ENCODE measurements at regions not wholly inside any gene's neighbourhood (a gene's known extent, or its start where the extent isn't known, plus 50 kb on each side); places are given as distances from the start of the nearest gene placed in this dataset.

- no peak for DNase-seq (ENCODE audit: insufficient read length, low spot score)
- no peak for TF ChIP-seq CTCF (IDR thresholded peaks at IDR 0.05; ENCODE audit: insufficient read depth, missing control alignments)
- FAIRE-seq: no peak
These were observed 131.9 kb upstream of the POU5F2 start for GRCh38 chr5:93873211-93873736.

GRCh38 chr5:93870649-93871048 lies 129.2 kb upstream of the POU5F2 start:
- no peak for FAIRE-seq
- no peak for TF ChIP-seq CTCF (IDR thresholded peaks at IDR 0.05; ENCODE audit: insufficient read depth, missing control alignments)
- no peak for DNase-seq (ENCODE audit: insufficient read length, low spot score)

DNA sequence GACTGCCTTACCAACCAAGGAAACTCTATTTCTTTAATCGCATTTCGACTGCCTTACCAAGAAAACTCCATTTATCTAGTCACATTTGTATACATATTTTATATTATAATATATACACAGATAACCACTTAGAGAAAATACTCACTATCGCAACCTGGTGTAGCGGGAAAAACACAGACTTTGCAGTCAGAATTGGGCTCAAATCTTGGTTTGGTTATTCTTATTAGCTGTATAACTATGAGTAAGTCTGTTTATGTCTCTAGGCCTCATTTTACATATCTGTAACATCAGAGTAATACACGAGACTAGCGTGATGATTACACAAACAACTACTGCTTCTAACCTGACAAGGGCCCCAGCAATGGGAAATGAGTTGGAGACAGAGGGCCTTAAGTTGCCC lies 127.5 kb upstream of the POU5F2 start:
- no peak for TF ChIP-seq CTCF (IDR thresholded peaks at IDR 0.05; ENCODE audit: insufficient read depth, missing control alignments)
- FAIRE-seq (no peak), DNase-seq (ENCODE audit: insufficient read length, low spot score) (no peak)

- no peak for DNase-seq (ENCODE audit: insufficient read length, low spot score)
- no peak for TF ChIP-seq CTCF (IDR thresholded peaks at IDR 0.05; ENCODE audit: insufficient read depth, missing control alignments)
- no peak for FAIRE-seq
These were observed 108.9 kb upstream of the POU5F2 start for GRCh38 chr5:93850311-93850710.

- DNase-seq (ENCODE audit: insufficient read length, low spot score): no peak
- TF ChIP-seq CTCF (IDR thresholded peaks at IDR 0.05; ENCODE audit: insufficient read depth, missing control alignments): no peak
- FAIRE-seq: no peak
These were observed 104.0 kb upstream of the POU5F2 start for GRCh38 chr5:93845376-93845775.

DNA sequence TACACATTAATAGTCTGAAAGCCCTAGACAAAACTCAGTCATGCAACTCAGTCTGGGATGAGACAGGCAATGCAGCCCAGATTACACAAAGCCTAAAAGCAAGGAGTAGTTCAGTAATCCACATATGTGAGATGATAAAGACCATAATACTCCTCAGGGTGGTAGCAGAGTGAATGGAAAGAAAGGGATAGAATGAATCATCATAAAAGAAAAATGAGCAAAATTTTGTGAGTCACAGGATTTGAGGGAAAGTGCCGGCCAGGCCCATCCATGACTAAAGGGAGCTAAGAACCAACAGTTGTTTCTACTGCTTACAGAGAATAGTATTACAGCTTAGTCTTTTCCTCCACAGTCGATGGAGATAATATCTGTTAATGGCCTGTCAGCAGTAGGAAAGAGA lies 90.0 kb upstream of the POU5F2 start:
- no peak for DNase-seq (ENCODE audit: insufficient read length, low spot score)
- FAIRE-seq: no peak
- no peak for TF ChIP-seq CTCF (IDR thresholded peaks at IDR 0.05; ENCODE audit: insufficient read depth, missing control alignments)

GRCh38 chr5:93830893-93831292 lies 89.5 kb upstream of the POU5F2 start:
- FAIRE-seq (no peak), DNase-seq (ENCODE audit: insufficient read length, low spot score) (no peak)
- TF ChIP-seq CTCF (IDR thresholded peaks at IDR 0.05; ENCODE audit: insufficient read depth, missing control alignments): no peak

Data from D721Med (cell line).